ENCODE measurements at regions not wholly inside any gene's neighbourhood (a gene's known extent, or its start where the extent isn't known, plus 50 kb on each side); places are given as distances from the start of the nearest gene placed in this dataset.
A peak's percentile ranks its signal among the peaks of the same experiment; 100 is the strongest.

GRCh38 chr10:47161465-47161864, 138.5 kb upstream of the GDF10 start:
- Histone ChIP-seq H3K9me3 (ENCODE audit: control insufficient read depth, low read depth, low read length) (no peaks in the 10 kb centered on the region), H3K27ac (ENCODE audit: control insufficient read depth, insufficient read depth, low read length) (no peak overlapping the region), H3K27me3 (ENCODE audit: control insufficient read depth, extremely low read depth, insufficient read depth, low read length) (no peaks in the 10 kb centered on the region), H4K20me1 (ENCODE audit: control insufficient read depth, extremely low read depth, insufficient read depth, low read length) (no peaks in the 10 kb centered on the region), H3K4me1 (ENCODE audit: control insufficient read depth, extremely low read depth, insufficient read depth, low read length) (peaks cover 24% of the 10 kb centered on the region), H3K36me3 (ENCODE audit: control insufficient read depth in 2 of 2, extremely low read depth in 1 of 2, insufficient read depth in 2 of 2, low read length in 2 of 2) (no peaks in the 10 kb centered on the region), H3K79me2 (ENCODE audit: control insufficient read depth, insufficient read depth, low read length) (no peaks in the 10 kb centered on the region), H3K9me1 (ENCODE audit: control insufficient read depth, extremely low read depth, insufficient read depth, low read length) (no peaks in the 10 kb centered on the region), H2AFZ (ENCODE audit: control insufficient read depth, low read length) (no peak overlapping the region), H3K4me3 (ENCODE audit: control insufficient read depth in 2 of 3, extremely low read depth in 1 of 3, insufficient read depth in 2 of 3, low read depth in 1 of 3, low read length in 3 of 3) (no peak overlapping the region), H3K4me2 (ENCODE audit: control insufficient read depth, extremely low read depth, insufficient read depth, low read depth, low read length) (no peak overlapping the region), H3K9ac (ENCODE audit: control insufficient read depth, extremely low read depth, insufficient read depth, low read length) (no peak overlapping the region)
- DNase-seq (ENCODE audit: low read depth, low spot score) (no peak), FAIRE-seq (no peak)
- dilution Hi-C loops (cut with MboI; ENCODE audit: extremely low pct_ligation_motif_present, low sequenced_read_pairs) = no loop called here
- TF ChIP-seq EZH2 (IDR thresholded peaks at IDR 0.05; ENCODE audit: low read length) = no peak
- no peak for TF ChIP-seq CTCF (optimal IDR thresholded peaks at IDR 0.05 in 1 of 3, IDR thresholded peaks at IDR 0.05 in 1 of 3, conservative IDR thresholded peaks at IDR 0.05 in 1 of 3; ENCODE audit: extremely low read depth in 1 of 3, insufficient read depth in 2 of 3, low read length in 3 of 3)

- H3K4me3 ChIP-seq (ENCODE audit: control insufficient read depth in 2 of 3, extremely low read depth in 1 of 3, insufficient read depth in 2 of 3, low read depth in 1 of 3, low read length in 3 of 3) = no peak overlapping the region
- H3K27me3 ChIP-seq (ENCODE audit: control insufficient read depth, extremely low read depth, insufficient read depth, low read length) = no peaks in the 10 kb centered on the region
- no peaks in the 10 kb centered on the region for H3K79me2 ChIP-seq (ENCODE audit: control insufficient read depth, insufficient read depth, low read length)
- no peak overlapping the region for H3K9ac ChIP-seq (ENCODE audit: control insufficient read depth, extremely low read depth, insufficient read depth, low read length)
- no peak overlapping the region for H2AFZ ChIP-seq (ENCODE audit: control insufficient read depth, low read length)
- peak overlapping the region; percentile 55 for H3K4me2 ChIP-seq (ENCODE audit: control insufficient read depth, extremely low read depth, insufficient read depth, low read depth, low read length)
- H3K9me3 ChIP-seq (ENCODE audit: control insufficient read depth, low read depth, low read length) = no peaks in the 10 kb centered on the region
- H3K36me3 ChIP-seq (ENCODE audit: control insufficient read depth in 2 of 2, extremely low read depth in 1 of 2, insufficient read depth in 2 of 2, low read length in 2 of 2) = no peaks in the 10 kb centered on the region
- H3K27ac ChIP-seq (ENCODE audit: control insufficient read depth, insufficient read depth, low read length) = no peak overlapping the region
- no peaks in the 10 kb centered on the region for H3K9me1 ChIP-seq (ENCODE audit: control insufficient read depth, extremely low read depth, insufficient read depth, low read length)
- DNase-seq (ENCODE audit: low read depth, low spot score) = peak; percentile 56
- dilution Hi-C loops (cut with MboI; ENCODE audit: extremely low pct_ligation_motif_present, low sequenced_read_pairs) = no loop called here
- H3K4me1 ChIP-seq (ENCODE audit: control insufficient read depth, extremely low read depth, insufficient read depth, low read length) = peaks cover 31% of the 10 kb centered on the region
- H4K20me1 ChIP-seq (ENCODE audit: control insufficient read depth, extremely low read depth, insufficient read depth, low read length) = no peaks in the 10 kb centered on the region
- FAIRE-seq = no peak
- TF ChIP-seq EZH2 (IDR thresholded peaks at IDR 0.05; ENCODE audit: low read length) (no peak), CTCF (optimal IDR thresholded peaks at IDR 0.05 in 1 of 3, IDR thresholded peaks at IDR 0.05 in 1 of 3, conservative IDR thresholded peaks at IDR 0.05 in 1 of 3; ENCODE audit: extremely low read depth in 1 of 3, insufficient read depth in 2 of 3, low read length in 3 of 3) (no peak)
Observed at GRCh38 chr10:47164126-47164799, 135.7 kb upstream of the GDF10 start.
